ENCODE measurements at regions not wholly inside any gene's neighbourhood (a gene's known extent, or its start where the extent isn't known, plus 50 kb on each side); places are given as distances from the start of the nearest gene placed in this dataset.

DNA sequence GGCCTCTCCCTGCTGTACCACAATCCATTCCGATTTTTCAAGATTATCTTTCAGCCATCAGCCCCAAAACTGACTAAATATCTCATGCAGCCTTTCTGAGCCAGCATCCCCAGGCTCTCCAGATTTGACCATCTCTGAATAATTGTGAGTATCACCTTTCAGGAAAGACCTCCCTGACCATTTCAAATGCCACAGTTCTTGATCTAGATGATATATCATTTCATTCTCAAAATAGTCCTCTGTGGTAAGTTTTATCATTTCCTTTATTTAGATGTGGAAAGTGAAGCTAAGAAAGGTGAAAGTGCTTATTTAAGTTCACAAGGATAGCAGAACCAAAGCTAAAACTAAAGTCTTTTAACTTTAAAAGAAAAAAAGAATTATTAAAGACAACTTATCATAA is 244.0 kb downstream of the PLPP3 start:
- POLR2A ChIA-PET (ENCODE audit: low non-redundant PET) = no interaction called here
- no peak for DNase-seq (ENCODE audit: low spot score)
- CTCF ChIA-PET = no interaction called here
- TF ChIP-seq CTCF (conservative IDR thresholded peaks at IDR 0.05; ENCODE audit: low read depth) = no peak
- no peak overlapping the region for H3K27ac ChIP-seq

- no peak for TF ChIP-seq CTCF (conservative IDR thresholded peaks at IDR 0.05; ENCODE audit: low read depth)
- POLR2A ChIA-PET (ENCODE audit: low non-redundant PET) = no interaction called here
- CTCF ChIA-PET = interaction anchor here (0.5 to 0.7 kb wide), 3 partner anchors 10 to 995 kb away, joined by 4 to 6 read pairs (median 5); no protein-coding TSS in a partner anchor
These were observed 245.3 kb downstream of the PLPP3 start for GRCh38 chr1:56334047-56334446.

GRCh38 chr1:56333461-56333860 is 245.9 kb downstream of the PLPP3 start:
- ChIA-PET CTCF (interaction anchor here (0.6 kb wide), 1 partner anchor 994 kb away, joined by 6 read pairs; no protein-coding TSS in a partner anchor), POLR2A (ENCODE audit: low non-redundant PET) (no interaction called here)

More at GRCh38 chr1:56334047-56334446, 245.3 kb downstream of the PLPP3 start:
- no peak for DNase-seq (ENCODE audit: low spot score)
- no peak overlapping the region for H3K27ac ChIP-seq

GRCh38 chr1:56331892-56332567 is 247.3 kb downstream of the PLPP3 start:
- TF ChIP-seq CTCF (conservative IDR thresholded peaks at IDR 0.05; ENCODE audit: low read depth) = no peak
- POLR2A ChIA-PET (ENCODE audit: low non-redundant PET) = no interaction called here
- CTCF ChIA-PET = no interaction called here
- no peak overlapping the region for H3K27ac ChIP-seq
- peak; percentile 4 for DNase-seq (ENCODE audit: low spot score)

More at GRCh38 chr1:56333461-56333860, 245.9 kb downstream of the PLPP3 start:
- no peak for DNase-seq (ENCODE audit: low spot score)
- TF ChIP-seq CTCF (conservative IDR thresholded peaks at IDR 0.05; ENCODE audit: low read depth) = no peak
- no peak overlapping the region for H3K27ac ChIP-seq

GRCh38 chr1:56331207-56331891 is 248.0 kb downstream of the PLPP3 start:
- TF ChIP-seq CTCF (conservative IDR thresholded peaks at IDR 0.05; ENCODE audit: low read depth) = no peak
- no peak for DNase-seq (ENCODE audit: low spot score)
- no peak overlapping the region for H3K27ac ChIP-seq
- CTCF ChIA-PET = no interaction called here
- POLR2A ChIA-PET (ENCODE audit: low non-redundant PET) = no interaction called here

- POLR2A ChIA-PET (ENCODE audit: low non-redundant PET) = no interaction called here
- CTCF ChIA-PET = interaction anchor here (0.6 to 0.7 kb wide), 2 partner anchors 442 to 629 kb away, joined by 3 to 4 read pairs; no protein-coding TSS in a partner anchor
- DNase-seq (ENCODE audit: low spot score) = peak; percentile 9
- no peak for TF ChIP-seq CTCF (conservative IDR thresholded peaks at IDR 0.05; ENCODE audit: low read depth)
- H3K27ac ChIP-seq = no peak overlapping the region
These were observed 248.9 kb downstream of the PLPP3 start for GRCh38 chr1:56330391-56331026.

Data from RWPE1 (cell line).